Posterior vena cava (tissue), 2 donors: ENCODE measurements at regions not wholly inside any gene's neighbourhood (a gene's known extent, or its start where the extent isn't known, plus 50 kb on each side); places are given as distances from the start of the nearest gene placed in this dataset.
"Not testable (repeated sequence)": the region's sequence is repeated elsewhere in the genome, so short reads cannot be mapped to it uniquely, and the experiment has no call there.

Experiments used
- DNase-seq: peaks from one replicate; pipeline ENCODE4 v3.0.0-alpha.2; 2020; ENCODE audit warnings: low spot score
- intact Hi-C, 2 donors: fragments of 100-400 bp; cut with DNase I; formaldehyde crosslinking; loops; one replicate each; pipeline versions ENCODE4 v1.14.1 to v1.14.2; 2022 to 2023
- donor health status: DM: yes; HTN: yes; CAD: no.
- donor health status: DM: yes; HTN: yes; CAD: no.

DNA sequence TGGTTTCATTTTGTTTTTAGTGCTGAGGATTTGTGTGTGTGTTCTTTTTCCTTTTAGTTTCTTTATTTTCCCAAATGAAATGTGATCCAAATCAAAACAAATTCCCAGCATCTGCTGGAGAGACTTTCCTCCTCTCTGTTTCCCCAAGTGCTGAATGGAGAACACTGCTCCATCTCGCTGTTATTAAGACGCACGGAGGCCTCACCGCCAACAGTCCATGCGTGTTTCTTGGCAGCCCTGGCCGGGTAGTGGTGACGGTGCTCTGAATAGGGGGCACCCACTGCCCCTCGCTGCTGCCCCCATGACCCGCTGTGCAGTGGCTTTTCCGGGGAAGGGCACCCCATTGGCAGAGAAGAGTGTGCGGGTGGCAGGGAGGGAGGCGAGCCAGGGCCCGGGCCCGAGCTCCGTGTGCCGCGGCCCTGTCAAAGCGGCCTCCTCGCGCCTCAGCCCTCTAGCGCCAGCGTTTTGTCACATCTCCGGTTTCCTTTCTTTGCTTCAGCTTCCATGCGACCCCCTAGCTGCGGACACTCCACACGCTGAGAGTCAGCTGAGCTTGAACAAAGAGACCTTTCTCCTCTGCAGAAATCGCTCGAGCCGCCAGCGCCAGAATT, 473.7 kb upstream of the SALL3 start:
- intact Hi-C loops, result no loop called here
- DNase-seq, result no peak

DNA sequence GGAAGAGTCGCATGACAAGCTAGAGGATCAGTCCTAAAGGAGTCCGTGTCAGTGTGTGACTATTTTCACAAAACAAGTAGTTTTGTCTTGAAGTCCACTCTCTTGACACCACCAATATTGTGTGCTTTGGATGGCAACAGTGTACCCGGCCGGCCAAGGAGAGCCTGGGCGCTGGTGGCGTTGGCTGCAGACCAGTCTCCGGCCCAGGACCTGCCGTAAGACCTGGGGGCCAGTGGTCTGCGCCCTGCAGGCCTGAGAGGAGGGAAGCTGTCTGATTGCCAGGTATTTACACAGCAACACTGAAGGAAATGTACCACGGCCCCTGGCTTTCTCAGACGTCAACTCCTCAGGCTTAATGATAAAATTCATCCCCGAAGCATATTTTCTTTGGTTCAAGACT, 472.4 kb upstream of the SALL3 start:
- DNase-seq, result no peak
- intact Hi-C loops, result no loop called here

DNA sequence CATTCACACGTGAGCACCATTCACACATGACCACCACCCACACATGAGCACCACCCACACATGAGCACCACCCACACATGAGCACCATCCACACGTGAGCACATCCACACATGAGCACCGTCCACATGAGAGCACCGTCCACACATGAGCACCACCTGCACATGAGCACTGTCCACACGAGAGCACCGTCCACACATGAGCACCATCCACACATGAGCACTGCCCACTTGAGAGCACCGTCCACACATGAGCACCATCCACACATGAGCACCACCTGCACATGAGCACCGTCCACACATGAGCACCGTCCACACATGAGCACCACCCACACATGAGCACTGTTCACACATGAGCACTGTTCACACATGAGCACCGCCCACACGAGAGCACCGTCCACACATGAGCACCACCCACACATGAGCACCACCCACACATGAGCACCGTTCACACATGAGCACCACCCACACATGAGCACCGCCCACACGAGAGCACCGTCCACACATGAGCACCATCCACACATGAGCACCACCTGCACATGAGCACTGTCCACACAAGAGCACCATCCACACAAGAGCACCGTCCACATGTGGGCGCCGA, 471.3 kb upstream of the SALL3 start:
- DNase-seq, intact Hi-C loops: not testable (repeated sequence)

DNA sequence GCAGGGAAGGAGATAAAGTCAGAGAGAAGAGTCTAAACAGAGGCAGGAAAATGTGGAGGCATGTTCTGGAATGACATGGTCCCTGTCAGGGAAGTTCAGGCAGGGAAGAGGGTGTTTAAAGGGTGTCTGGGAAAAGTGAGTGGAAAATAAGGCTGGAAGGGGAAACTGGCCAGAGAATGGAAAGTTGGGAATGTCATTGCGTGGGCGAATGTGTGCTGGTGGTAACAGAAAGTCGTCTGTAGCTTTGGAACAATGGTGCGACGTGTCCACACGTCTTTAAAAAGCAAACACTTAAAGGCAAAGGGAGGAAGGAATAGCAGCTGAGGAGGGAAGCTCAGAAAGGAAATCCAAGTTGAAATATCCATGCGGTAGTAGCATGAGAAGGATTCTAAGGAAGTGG, 469.5 kb upstream of the SALL3 start:
- DNase-seq, result no peak
- intact Hi-C loops, result no loop called here

DNA sequence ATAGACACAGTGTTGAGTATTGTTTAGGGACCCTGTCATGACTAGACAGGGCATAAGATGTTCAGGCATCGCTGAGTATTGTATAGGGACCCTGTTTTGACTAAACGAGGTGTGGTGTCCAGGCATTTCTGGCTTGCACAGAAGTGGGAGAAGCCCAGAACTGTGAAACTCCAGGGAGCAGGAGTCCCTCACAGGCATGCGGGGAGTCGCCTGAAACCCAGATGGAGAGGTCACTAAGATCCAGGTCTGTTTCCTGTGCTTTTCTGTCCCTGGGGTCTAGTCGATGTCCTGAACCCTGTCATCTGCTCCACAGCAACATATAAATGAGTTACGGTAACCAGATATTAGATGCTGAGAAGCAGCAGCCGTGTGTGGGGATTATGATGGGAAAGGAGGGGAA, 469.0 kb upstream of the SALL3 start:
- DNase-seq, result no peak
- intact Hi-C loops, result no loop called here

DNA sequence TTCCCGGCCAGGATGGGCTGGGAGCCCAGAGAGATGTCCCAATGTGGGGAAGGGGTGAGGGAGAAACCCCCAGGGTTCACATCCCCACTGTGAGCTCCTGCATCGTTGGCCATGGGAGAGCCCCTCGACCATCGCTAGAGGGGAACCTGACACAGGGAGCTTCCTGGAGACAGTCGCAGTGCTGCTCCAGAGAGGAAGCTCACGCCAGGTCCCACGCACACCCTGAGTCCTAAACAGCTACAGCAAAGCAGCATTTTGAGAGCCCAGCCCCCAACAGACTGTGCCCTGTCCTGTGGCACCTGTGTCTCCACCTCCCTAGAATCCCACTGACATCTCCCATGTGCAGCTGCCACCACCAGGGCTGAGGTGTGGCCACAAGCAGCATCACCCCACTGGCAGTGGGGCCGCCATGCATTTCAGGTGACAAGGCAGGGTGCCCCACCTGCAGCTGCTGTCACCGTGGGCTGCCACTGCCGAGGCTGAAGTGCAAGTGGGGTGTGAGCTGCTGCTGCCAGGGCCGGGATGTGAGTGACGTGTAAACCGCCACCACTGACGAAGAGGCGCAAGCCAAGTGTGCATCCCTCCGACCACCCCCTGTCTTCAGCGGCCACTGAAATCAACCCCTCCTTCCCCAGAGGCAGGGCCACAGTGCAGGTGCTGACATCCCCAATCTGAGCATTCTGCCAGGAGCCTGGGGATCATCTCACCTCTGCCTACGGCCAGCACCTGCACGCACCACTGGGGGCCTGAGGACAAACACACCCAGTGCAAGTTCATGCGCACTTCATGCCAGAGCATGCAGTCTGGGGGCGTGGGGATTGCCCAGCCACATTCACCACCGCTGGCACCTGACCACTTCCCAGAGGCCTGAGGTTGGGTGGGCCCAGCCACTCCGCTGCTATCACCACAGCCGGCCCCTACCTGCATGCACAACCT, 467.7 kb upstream of the SALL3 start:
- intact Hi-C loops, result no loop called here
- DNase-seq, result no peak

DNA sequence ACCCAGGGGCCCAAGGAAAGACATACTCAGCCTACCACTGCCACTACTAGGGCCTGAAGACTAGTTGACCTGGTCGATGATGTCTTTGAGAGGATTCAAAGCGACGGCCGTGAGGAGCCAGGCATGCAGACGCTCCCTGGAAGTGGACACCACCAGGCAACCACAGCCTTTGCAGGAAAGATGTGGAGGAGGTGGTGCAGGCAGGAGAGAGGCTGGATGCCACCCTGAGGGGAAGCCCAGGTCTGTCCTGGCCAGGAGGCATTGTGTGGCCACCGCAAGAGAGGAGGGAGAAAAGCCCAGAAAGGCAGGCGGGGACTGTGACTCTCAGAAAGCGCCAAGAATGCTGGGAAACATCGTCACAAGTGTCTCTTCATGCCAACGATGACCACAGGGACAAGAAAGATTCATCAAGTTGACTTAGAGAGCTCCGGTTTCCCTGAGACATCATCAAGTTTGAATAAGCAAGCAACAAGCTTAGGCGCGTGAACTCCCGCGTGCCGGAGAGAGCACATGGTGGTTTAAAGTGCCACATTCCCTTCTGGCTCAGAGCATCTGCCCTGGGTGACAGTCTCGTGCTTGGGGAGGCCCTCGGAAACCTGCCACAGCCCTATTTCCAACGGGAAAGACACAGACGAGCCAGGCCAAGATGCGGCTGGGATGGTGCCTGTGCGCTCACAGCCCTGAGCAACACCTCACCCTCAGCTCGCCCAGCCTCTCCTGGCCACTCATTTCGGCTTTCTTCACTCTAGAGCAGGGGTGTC, 464.5 kb upstream of the SALL3 start:
- intact Hi-C loops, result no loop called here
- DNase-seq, result no peak

DNA sequence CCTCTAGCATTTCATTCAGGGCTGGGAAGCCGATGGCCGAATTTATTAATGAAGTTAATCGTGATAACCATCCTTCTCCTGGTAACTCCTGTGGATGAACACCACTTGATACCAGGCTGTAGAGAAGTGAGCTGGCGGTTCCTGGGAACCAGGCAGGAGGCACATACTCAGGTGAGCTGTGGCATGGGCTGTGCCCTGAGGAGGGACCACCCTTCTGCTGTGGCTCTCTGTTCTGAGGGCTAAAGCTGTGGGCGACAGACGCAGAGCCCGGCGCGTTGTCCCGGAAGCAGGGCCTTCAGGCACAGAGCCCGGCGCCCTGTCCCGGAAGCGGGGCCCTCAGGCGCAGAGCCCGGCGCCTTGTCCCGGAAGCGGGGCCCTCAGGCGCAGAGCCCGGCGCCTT, 462.3 kb upstream of the SALL3 start:
- intact Hi-C loops, result no loop called here
- no peak for DNase-seq

DNA sequence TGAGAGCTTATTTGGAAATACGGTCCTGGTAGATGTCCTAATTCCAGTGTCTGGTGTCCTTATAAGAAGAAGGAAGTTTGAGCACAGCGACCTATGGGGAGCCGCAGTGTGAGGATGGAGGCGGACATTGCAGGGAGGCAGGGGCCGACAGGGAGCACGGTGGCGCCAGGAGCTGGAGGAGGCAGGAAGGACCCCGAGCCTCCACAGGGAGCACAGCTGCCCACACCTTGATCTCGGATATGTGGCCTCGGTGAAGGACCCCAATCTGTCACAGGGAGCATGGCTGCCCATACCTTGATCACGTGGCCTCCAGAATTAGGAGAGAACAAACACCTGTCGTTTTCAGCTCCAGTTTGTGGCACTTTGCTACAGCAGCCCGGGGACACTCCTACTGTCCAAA, 461.6 kb upstream of the SALL3 start:
- intact Hi-C loops, result no loop called here
- DNase-seq, result no peak

DNA sequence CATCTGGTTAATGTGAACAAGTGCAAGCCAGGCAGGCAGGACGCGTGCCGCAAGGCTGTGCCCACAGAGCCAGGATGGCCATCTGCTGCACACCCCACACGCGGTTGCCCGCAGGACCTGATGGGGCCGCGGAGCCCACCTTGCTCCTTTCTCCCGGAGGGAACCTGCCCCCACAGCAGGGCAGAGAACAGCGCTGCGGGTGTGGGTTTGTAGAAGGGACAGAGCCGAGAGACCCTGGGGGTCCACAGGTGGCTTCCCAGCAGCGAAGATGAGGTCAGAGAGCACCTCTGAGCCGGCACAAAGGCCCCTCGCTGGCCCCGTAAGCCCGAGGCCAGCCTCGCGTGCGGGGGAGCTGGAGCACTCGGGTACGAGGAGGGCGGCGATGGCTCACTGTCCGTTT, 460.8 kb upstream of the SALL3 start:
- DNase-seq, result no peak

DNA sequence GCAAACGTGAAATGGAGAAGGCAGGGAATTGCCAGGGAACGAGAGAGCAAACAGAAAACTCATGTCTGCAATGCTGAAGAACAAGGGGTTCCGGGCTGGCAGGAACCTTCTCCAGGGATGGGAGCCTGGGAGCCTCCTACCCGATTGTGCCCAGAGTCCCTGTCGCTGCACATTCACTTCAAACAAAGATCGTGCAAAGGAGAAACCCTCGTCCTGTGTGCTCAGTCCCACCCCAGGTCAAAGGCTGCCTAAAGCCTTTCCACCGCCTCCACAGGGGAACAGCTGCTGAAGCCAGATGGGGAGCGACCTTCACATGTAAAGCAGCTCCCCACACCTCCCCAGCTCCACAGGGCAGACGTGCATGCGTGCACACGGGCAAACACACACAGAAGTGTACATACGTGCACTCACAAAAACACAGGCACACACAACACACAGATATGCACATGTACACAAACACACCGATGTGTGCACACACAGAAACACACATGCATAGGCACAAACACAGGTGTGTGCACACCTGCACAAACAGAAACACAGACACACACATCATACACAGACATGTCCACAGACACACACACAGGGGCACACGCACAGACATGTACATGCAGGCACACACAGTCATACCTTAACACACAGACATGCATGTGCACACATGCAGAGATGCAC, 460.1 kb upstream of the SALL3 start:
- no peak for DNase-seq
- intact Hi-C loops, result no loop called here

More for the DNA sequence above, 460.8 kb upstream of the SALL3 start:
- intact Hi-C loops, result no loop called here

DNA sequence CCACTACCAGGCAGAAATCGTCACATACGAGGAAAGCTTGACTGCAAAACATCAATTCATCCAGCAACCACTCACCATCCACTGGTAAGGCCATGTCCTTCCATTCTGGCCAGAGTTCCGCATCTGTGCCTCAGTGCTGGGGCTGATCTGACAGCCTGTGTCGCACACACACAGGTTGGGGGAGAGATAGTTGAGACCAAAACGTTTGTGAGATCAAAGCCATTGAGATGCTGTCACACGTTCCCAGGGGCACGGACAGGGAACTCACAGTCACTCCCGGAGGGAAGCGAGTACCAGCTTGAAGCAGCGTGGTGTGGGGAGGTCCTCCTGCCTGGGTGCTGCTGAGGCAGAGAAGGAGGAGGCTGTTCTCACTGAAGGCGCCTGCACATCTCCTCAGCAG, 458.5 kb upstream of the SALL3 start:
- intact Hi-C loops, result no loop called here
- no peak for DNase-seq

DNA sequence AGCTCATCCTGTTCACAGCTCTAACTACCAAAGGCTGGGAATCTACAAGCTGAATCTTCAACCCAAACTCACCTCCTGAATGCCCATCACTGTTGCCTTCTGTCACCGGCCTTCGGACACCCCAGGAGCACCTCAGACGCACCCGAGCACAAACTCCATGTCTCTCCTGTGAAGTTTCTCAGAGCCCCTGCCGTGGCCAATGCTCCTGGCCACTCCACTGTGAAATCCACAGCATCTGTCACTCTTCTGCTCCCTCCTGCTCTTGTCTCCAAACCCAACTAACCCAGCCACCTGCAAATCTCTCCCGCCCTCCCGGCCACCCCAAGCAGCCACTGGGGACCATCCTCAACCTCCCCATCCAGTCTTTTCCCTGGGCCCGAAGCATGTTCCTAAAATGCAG, 457.9 kb upstream of the SALL3 start:
- DNase-seq, result no peak
- intact Hi-C loops, result no loop called here

DNA sequence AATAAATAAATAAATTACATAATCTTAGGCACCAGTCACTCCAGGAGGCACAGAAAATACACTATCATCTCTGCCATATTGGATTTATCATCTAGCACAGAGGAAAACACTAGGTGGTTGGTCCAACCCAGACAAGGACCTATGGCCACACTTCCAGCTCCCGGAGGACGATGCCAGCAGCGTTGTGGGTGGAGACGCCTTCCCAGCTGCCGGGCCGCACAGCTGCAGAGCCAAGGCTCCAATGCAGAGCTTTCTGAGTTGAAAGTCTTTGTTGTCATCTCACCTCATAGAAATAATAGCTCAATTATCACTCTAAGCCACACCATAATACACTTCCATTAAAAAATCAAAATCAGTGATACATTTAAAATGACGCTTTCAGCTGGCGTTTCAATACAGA, 457.1 kb upstream of the SALL3 start:
- DNase-seq, result no peak
- intact Hi-C loops, result no loop called here

DNA sequence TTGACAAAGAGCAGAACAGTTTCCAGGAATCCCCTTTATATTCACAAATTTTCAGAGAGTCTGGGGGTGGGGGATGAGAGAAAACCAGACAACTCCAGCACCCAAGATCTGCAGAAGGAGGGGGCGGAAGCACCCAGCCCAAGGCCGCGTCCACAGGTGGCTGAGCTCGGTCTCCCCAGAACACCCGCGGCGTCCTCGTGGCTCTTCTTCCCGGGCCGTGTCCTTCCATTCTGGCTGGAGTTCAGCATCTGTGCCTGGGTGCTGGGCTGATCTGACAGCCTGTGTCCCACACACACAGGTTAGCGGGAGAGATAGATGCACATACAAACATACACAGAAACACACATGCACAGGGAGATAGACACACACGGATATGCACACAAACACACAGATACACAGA, 455.8 kb upstream of the SALL3 start:
- intact Hi-C loops, result no loop called here
- no peak for DNase-seq

DNA sequence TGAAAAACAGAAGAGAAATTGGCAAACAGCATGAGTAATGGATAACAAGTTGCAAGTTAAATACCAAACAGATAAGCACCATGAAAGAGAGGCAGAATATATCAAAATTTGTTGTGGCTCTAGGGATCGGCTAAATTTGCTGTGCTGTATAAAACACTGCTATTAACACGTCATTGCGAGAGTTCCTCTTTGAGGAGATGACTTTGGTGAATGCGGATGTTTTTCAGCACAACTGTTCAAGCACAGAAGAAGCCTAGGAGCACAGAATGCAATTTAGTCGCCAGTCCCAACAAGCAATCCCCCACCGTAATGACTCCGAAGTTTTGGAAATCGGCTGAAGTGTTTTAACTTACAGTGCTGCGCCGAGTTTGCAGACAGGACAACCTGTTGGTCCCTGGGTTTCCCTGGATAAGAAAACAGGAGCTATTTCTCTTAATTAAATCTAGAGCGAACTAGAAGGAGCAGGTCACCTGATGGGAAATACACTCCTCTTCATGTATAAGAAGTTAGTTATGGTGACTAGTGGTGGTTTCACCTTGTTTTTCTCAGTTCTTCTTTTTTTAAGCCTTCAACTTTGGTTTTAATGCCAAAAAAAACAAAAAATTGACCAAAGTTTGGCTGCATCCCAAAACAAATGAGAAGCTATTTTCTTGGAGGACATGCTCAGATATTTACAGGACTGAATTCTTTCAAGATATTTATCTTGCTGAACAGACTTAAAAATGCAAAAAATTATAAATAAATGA, 454.1 kb upstream of the SALL3 start:
- intact Hi-C loops, result no loop called here

DNA sequence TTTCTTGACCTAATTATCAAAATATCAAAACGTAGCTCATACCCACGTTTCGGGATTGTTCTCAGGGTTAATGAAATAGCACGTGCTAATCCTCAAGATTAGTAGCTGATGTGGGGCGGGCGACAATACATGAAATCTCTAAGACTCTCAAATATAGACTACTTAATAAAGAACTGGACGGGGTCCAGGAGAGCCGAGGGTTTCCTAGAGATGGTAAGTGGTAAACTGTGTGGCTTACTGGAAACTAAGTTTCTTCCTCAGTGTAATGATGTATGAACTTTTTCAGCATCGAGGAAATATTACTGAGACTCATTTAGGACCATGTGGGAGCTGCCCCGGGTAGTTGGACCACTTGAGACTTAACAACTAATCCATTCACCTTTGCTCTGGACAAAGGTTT, 453.3 kb upstream of the SALL3 start:
- DNase-seq, result no peak
- intact Hi-C loops, result no loop called here

More for the DNA sequence above, 454.1 kb upstream of the SALL3 start:
- no peak for DNase-seq

DNA sequence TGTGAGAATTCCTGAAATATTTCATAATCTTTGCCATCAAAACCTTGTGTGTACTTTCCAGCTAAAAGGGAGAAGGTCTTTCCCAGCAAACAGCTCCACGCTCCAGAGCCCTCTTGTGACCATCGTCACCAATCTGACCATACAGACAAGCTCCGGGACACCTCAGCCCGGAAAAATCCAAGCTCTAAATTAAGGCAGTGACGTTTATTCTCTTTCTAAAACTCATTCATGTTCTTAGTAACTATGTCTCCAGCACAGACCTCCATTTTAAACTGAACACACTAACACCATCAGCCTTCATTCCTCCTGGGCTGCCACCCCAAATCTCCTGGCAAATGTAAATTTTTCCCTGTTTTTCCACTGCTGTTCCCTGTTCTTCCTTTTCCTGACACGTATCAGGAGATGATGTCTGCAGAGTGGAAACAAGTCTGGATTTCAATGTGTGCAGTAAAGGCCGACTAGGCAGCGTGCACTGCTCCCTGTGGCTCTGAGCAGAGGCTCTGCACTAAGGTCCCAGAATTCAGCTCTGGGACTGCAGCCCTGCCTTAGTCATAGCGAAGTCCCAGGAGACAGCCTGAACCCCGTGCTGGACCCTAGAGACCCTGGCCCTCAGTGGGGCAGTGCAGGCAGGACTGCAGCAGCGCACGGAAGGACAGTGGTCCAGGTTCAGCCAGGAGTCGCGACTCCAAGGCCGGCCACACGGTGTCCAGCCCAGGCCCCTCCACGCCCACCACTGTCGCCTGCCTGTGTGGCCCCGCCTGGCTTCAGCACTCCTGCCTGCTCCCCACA, 452.5 kb upstream of the SALL3 start:
- intact Hi-C loops, result no loop called here
- DNase-seq, result no peak
